ENCODE measurements at regions not wholly inside any gene's neighbourhood (a gene's known extent, or its start where the extent isn't known, plus 50 kb on each side); places are given as distances from the start of the nearest gene placed in this dataset.

DNA sequence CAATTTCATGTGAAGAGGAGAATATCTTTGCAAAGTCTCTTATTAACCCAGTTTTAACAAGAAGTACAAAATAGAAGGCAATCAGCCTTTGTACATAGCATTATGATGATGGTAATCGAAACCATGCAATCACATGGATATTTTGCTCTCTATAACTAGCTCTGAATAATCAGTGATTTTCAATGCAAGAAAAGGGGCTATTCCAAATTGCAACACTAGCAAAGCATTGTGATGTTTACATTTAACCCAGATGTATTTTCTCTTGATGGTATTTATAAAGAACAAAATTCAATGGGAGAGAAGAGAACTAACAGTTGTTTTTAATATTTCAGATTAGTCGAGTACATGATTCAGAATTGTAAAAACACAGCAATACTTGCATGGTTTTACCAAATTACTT, 437.5 kb upstream of the DMAC1 start:
- ATAC-seq = no peak
- no peaks in the 10 kb centered on the region for H3K36me3 ChIP-seq
- WGBS, 2 donors (ENCODE audit: low coverage in 1 of 2) = 63 to 65% methylated on average over 2 of the region's 2 CpGs

DNA sequence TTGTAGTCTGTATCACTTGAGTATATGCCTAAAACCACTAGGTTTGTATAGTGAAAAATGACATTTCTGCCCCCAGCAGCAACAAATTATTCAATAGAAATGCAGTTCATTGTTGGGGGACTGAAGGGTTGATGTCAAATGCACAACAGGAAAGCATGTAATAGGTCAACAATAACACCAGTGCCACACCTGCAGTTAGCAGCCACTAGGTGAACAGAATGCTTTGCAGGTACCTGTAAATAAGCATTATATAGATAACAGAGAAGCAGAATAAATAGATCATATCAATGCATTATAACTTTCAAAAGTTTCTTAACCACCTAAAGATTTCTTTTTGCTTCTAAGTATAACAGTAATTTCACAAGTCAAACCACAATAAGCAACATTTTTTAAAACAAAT, 435.9 kb upstream of the DMAC1 start:
- H3K4me1 ChIP-seq = no peaks in the 10 kb centered on the region
- H3K27me3 ChIP-seq = no peaks in the 10 kb centered on the region
- no peaks in the 10 kb centered on the region for H3K36me3 ChIP-seq
- H3K27ac ChIP-seq = no peak overlapping the region
- TF ChIP-seq EP300 (IDR thresholded peaks at IDR 0.05) = no peak
- TF ChIP-seq, protein P1, sequence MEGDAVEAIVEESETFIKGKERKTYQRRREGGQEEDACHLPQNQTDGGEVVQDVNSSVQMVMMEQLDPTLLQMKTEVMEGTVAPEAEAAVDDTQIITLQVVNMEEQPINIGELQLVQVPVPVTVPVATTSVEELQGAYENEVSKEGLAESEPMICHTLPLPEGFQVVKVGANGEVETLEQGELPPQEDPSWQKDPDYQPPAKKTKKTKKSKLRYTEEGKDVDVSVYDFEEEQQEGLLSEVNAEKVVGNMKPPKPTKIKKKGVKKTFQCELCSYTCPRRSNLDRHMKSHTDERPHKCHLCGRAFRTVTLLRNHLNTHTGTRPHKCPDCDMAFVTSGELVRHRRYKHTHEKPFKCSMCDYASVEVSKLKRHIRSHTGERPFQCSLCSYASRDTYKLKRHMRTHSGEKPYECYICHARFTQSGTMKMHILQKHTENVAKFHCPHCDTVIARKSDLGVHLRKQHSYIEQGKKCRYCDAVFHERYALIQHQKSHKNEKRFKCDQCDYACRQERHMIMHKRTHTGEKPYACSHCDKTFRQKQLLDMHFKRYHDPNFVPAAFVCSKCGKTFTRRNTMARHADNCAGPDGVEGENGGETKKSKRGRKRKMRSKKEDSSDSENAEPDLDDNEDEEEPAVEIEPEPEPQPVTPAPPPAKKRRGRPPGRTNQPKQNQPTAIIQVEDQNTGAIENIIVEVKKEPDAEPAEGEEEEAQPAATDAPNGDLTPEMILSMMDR (IDR thresholded peaks at IDR 0.05) = no peak
- TF ChIP-seq POLR2A (IDR thresholded peaks at IDR 0.05) = no peak
- TF ChIP-seq POLR2AphosphoS5 (IDR thresholded peaks at IDR 0.05) = no peak
- no peak overlapping the region for H3K4me3 ChIP-seq
- no peaks in the 10 kb centered on the region for H3K9me3 ChIP-seq
- ATAC-seq = no peak

More for the DNA sequence above, 437.5 kb upstream of the DMAC1 start:
- Histone ChIP-seq H3K27me3 (no peaks in the 10 kb centered on the region), H3K4me1 (no peaks in the 10 kb centered on the region), H3K9me3 (no peaks in the 10 kb centered on the region), H3K4me3 (no peak overlapping the region), H3K27ac (no peak overlapping the region)
- no peak for TF ChIP-seq POLR2A (IDR thresholded peaks at IDR 0.05)
- TF ChIP-seq, protein P1 (IDR thresholded peaks at IDR 0.05) = no peak
- no peak for TF ChIP-seq EP300 (IDR thresholded peaks at IDR 0.05)
- no peak for TF ChIP-seq POLR2AphosphoS5 (IDR thresholded peaks at IDR 0.05)

DNA sequence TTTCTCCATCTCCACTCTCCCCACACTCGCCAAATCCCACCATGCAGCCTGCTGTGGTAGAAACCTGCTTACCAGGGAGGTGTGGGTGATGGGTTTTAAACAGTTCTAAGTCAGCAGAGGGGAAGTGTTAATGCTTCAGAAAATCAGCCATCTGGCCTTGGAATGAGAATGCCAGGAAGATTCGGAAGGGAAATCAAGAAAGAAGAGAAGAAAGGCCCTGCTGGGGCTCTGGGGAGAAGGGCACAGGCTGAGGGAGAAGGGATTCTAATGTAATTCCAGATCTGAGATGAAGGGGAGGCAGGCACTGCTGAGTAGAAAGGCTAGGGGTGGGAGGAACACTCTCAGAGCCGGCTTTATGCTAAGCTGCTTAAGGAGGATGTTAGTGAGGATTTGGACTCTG, 434.7 kb upstream of the DMAC1 start:
- ATAC-seq = no peak
- Histone ChIP-seq H3K9me3 (no peaks in the 10 kb centered on the region), H3K27me3 (no peaks in the 10 kb centered on the region), H3K36me3 (no peaks in the 10 kb centered on the region), H3K4me3 (no peak overlapping the region), H3K4me1 (no peaks in the 10 kb centered on the region), H3K27ac (no peak overlapping the region)
- 43 to 70% methylated on average over 1 to 3 of the region's 3 CpGs for WGBS, 2 donors (ENCODE audit: low coverage in 1 of 2)
- TF ChIP-seq POLR2A (IDR thresholded peaks at IDR 0.05) (no peak), POLR2AphosphoS5 (IDR thresholded peaks at IDR 0.05) (no peak), EP300 (IDR thresholded peaks at IDR 0.05) (no peak)
- TF ChIP-seq, protein P1 (IDR thresholded peaks at IDR 0.05) = no peak

DNA sequence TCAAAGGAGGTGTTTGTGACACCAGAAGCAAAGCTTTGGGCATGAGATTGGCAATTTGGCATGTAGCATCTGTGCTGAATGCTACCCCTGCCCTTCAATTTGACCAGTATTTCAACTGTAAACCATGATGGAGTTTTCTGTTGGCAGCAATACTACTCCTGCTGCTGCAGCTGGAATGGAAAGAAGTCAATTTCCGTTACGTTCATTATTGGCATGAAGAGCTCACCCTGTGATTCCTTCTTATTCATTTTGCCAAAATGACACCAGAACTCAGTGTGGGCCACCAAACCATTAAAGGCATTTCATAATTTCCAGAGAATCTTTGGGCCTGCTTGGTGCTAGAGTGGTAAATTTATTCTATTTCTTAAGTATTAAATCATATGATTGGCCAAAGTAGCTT, 433.1 kb upstream of the DMAC1 start:
- ATAC-seq = no peak
- H3K27ac ChIP-seq = no peak overlapping the region
- H3K9me3 ChIP-seq = no peaks in the 10 kb centered on the region
- H3K4me1 ChIP-seq = no peaks in the 10 kb centered on the region
- WGBS, 2 donors (ENCODE audit: low coverage in 1 of 2) = 49% methylated on average over 2 of the region's 2 CpGs; no CpG with 5 or more reads in 1 of the 2 donors
- no peak overlapping the region for H3K4me3 ChIP-seq
- H3K27me3 ChIP-seq = no peaks in the 10 kb centered on the region
- no peak for TF ChIP-seq POLR2A (IDR thresholded peaks at IDR 0.05)
- TF ChIP-seq POLR2AphosphoS5 (IDR thresholded peaks at IDR 0.05) = no peak
- TF ChIP-seq, protein P1 (IDR thresholded peaks at IDR 0.05) = no peak
- no peak for TF ChIP-seq EP300 (IDR thresholded peaks at IDR 0.05)
- no peaks in the 10 kb centered on the region for H3K36me3 ChIP-seq

DNA sequence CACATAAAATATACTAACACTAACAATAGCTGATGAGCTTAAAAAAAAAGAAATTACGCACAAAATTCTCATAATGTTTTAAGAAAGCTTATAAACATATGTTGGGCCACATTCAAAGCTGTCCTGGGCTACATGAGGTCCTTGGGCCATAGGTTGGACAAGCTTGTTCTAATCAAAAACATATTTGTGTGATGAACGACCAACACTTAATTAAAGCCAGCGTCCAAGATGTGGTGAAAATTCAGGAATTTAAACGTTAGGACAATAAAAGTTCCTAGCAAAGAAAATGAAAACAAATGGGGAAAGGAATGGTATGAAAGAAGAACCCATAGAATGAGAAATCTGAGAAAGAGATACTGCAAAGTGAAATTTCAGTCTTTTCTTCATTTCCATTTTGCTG, 429.6 kb upstream of the DMAC1 start:
- 52 to 67% methylated on average over 4 of the region's 4 CpGs for WGBS, 2 donors (ENCODE audit: low coverage in 1 of 2)
- Histone ChIP-seq H3K27ac (no peak overlapping the region), H3K4me3 (no peak overlapping the region), H3K27me3 (no peaks in the 10 kb centered on the region), H3K9me3 (no peaks in the 10 kb centered on the region), H3K36me3 (no peaks in the 10 kb centered on the region), H3K4me1 (no peaks in the 10 kb centered on the region)
- TF ChIP-seq POLR2A (IDR thresholded peaks at IDR 0.05) (no peak), POLR2AphosphoS5 (IDR thresholded peaks at IDR 0.05) (no peak), EP300 (IDR thresholded peaks at IDR 0.05) (no peak)
- TF ChIP-seq, protein P1 (IDR thresholded peaks at IDR 0.05) = no peak
- no peak for ATAC-seq

Data from gastroesophageal sphincter (tissue), 4 donors.